AG09309 (cell line): ENCODE measurements at regions not wholly inside any gene's neighbourhood (a gene's known extent, or its start where the extent isn't known, plus 50 kb on each side); places are given as distances from the start of the nearest gene placed in this dataset.

ENCODE experiments used
- DNase-seq: peaks from one replicate; pipeline ENCODE4 v3.0.0-alpha.2; 2010; ENCODE audit warnings: low read depth
- H3K4me3 ChIP-seq: 2 replicates; pipeline ENCODE4 v1.5.1; 2011; ENCODE audit warnings: mild to moderate bottlenecking, low read depth, low read length, moderate library complexity; ENCODE audit not compliant: control insufficient read depth
- CTCF ChIP-seq: IDR thresholded peaks from 2 replicates; pipeline ENCODE4 v1.5.1; 2011; ENCODE audit warnings: mild to moderate bottlenecking, low read depth, low read length, inconsistent platforms; ENCODE audit not compliant: insufficient read depth, control insufficient read depth; ENCODE audit errors: missing control alignments

GRCh38 chr6:8658416-8658815, 223.1 kb upstream of the SLC35B3 start:
- TF ChIP-seq CTCF, result no peak
- H3K4me3 ChIP-seq, result no peak overlapping the region
- DNase-seq, result no peak

GRCh38 chr6:8657522-8657921, 222.2 kb upstream of the SLC35B3 start:
- TF ChIP-seq CTCF, result no peak
- H3K4me3 ChIP-seq, result no peak overlapping the region
- DNase-seq, result no peak

GRCh38 chr6:8655670-8656454, 220.5 kb upstream of the SLC35B3 start:
- no peak overlapping the region for H3K4me3 ChIP-seq
- no peak for DNase-seq
- TF ChIP-seq CTCF, result no peak

GRCh38 chr6:8652710-8653109, 217.4 kb upstream of the SLC35B3 start:
- no peak for DNase-seq
- no peak for TF ChIP-seq CTCF
- no peak overlapping the region for H3K4me3 ChIP-seq

GRCh38 chr6:8651998-8652397, 216.7 kb upstream of the SLC35B3 start:
- DNase-seq, result no peak
- no peak for TF ChIP-seq CTCF
- H3K4me3 ChIP-seq, result no peak overlapping the region

- H3K4me3 ChIP-seq, result no peak overlapping the region
- TF ChIP-seq CTCF, result no peak
- DNase-seq, result no peak
Observed at GRCh38 chr6:8645212-8645611, 209.9 kb upstream of the SLC35B3 start.
